GM21786 (cell line): ENCODE measurements at regions not wholly inside any gene's neighbourhood (a gene's known extent, or its start where the extent isn't known, plus 50 kb on each side); places are given as distances from the start of the nearest gene placed in this dataset.
A peak's percentile ranks its signal among the peaks of the same experiment; 100 is the strongest.

Experiments used
- ATAC-seq: cut with Tn5 transposase; IDR thresholded peaks from one replicate; pipeline ENCODE4 v1.9.1; 2021; ENCODE audit not compliant: unreplicated experiment

DNA sequence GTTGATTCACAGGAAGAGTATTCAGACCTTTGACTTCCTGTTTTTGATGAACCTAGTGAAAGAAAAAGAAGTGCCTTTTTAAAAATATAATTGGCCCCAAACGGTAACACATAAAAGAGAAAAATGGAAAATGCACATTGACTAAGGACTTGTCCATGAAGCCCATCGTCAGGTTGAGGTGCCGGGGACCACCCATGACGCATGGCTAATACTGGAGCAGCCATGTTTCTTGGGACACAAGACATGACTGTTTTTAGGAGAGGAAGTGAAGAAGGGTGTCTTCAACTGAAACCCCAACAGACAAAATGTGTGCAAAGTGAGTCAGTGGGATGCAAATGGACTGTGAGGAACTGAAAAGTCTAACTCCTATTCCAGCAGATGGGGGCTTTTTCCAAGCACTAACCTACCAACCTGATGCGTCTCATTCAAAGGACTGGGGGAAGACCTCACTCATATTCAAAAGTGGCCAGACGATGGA is 459.4 kb downstream of the FOXO1 start:
- peak; percentile 70 for ATAC-seq

DNA sequence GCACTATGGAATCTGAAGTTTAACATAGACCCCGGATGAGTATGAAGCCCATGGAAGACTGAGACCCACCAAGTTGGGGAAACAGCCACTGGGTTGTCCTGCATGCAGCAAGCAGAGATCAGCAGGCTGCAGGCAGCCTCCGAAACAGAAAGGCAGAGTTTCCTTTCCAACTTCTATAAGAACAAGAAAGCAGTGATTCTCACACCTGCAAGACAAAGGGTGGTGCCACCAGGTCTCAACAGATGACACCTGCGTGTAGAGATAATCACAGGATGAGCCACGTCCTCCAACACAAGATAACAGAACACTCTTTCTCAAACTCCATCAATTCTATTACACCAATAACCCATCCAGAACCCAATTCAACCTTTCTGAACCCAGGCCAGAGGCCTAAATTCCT is 457.9 kb downstream of the FOXO1 start:
- ATAC-seq = no peak

DNA sequence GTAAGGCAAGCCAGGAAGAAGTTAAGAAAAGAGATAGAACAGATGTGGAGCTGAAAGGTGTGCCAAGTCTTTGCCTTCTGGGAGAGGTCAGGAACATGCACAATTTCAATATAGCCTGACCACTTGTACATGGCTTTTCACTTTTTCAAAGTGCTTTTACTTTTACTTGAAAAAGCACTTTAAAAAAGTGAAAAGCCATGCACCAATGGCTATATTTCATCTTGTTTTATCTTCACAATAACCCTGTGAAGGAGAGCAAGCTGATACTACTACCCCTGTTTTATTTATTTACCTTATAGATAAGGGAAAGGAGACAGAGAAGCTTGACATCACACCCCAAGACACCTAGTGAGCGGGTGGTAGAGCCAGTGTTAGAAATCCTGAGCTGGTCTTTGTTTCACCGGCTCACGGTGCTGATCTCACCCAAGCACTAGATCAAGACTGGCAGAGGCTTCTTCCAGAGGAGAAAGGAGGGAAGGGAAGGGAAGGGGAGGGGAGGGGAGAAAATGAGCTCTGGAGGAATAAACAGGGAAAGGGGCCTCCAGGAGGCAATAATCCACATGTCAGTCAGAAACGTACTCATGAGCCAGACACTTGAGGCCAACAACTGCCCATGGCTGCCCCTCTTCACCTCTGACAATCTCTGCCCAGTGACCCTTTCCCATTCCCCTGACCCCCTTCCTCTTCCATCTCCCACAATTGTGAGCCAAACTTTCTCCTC is 455.4 kb downstream of the FOXO1 start:
- no peak for ATAC-seq

DNA sequence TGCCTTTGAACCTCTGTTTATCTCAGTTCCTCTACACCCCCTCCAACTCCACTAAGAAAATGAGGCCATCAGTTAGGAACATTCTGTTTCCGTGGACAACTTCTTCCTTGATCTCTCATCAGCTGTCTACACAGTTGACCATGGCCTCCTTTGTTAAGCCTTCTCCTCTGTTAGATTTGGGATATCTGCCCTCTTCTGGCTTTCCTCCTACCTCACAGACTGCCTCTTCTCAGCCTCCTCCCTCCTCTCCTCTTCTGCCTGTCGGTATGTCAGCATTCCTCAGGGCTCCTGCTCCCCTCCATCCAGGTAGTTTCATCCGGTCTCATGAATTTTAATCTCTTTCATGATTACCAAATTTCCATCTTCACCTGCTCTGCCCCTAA is 454.9 kb downstream of the FOXO1 start:
- ATAC-seq = no peak

DNA sequence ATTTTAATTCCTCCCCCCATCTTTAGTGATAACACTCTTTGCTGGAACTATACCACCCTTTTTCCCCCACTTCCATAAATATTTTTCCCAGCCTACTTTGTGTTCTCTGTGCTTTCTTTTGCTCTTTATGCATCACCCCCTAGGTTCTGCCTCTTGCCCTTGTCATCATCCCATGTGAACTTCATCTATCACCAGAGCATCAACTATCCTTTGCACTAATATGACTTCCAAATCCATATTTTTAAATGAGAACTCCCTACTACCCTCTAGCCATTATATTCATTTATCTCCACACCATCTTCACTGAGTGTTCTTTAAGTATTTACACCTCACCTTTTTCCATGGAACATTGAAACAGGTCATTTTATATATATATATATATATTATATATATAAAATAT is 452.7 kb downstream of the FOXO1 start:
- no peak for ATAC-seq

DNA sequence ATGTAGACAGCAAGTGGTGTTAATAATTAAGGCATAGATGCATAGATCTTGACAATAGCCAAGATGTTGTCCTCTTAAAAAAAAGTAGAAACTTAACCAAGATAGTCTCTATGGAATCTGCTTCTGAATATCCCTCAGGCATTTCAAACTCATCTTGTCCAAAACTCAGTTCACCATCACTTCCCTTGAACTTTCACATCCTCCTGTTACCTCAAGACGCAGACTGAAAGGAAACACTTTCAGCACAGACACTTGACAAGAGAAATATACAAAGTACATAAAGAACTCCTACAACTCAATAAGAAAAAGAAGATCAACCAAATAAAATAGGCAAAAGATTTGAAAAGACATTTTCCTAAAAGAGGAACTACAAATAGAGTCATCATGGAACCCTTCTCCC is 451.1 kb downstream of the FOXO1 start:
- no peak for ATAC-seq

DNA sequence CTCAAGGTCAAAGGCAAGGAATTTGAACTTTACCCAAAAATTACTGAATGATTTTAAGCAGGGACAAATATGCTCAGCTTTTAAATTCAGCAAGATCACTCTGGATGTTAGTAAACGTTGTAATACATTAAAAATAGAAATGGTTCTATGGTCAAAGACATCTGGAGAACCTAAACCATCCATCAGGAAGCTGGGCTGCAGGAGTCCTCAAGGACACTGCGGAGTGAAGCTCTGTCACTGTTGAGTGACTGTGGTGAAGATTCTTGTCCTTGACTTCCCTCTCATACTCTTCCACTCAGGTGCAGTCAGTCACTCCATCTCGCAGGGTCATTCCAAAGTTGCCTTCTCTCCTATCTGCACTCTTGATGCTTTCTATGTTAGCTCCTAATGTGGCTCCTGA is 450.7 kb downstream of the FOXO1 start:
- no peak for ATAC-seq

DNA sequence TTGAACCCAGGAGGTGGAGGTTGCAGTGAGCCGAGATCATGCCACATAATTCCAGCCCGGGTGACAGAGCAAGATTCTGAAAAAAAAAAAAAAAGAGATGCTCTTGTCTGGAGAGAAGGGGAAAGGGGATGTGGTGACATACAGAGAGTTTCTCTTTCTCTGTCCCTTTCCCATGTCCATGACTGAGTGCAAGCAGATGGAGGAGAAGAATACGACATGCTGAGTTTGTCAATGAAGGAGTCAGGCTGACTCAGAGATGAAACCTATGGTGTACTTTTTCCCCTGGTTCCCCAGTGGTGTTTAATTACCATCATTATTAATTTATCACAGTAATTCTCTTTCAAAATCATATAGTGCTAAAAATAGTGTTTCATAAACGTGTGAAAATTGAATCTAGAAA is 448.8 kb downstream of the FOXO1 start:
- no peak for ATAC-seq

DNA sequence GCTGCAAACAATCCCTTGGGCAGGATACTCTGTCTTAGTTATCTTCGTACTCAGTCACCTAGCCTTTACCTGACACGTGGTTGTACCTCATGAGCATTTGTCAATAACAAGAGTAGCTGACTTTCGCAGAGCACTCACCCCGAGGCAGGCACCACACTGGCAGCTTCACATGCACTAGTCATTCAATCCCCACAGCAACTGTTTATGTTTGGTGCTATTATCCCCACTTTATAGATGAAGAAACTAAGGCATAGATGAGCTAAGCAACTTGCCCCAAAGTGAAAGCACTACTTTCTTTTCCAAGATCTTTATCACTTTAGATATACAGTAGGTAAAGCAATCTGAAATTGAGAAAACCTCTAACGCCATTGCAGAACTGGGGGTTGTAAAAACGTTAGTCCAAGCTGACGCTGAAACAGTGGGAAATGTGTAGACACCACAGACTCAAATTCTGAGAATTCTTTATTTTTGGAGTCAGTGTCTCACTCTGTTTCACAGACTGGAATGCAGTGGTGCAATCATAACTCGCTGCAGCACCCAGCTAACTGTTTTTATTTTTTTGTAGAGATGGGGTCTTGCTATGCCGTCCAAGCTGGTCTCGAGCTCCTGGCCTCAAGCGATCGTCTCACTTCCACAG is 446.0 kb downstream of the FOXO1 start:
- ATAC-seq = no peak

DNA sequence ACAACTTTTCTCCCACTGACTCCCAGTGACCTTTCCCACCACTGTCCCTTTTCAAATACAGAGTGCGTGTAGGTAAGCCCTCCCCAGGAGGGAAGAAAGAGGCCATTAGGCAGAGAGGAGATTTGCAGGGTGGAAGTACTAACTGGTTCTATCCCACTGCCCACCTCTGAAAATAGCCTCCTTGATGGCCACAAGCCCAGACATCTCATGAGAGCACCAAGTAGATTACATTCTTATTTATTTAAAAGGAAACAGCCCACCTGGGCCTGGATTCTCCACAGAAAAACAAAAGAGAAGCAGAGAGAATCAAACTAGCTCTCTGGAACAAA is 445.3 kb downstream of the FOXO1 start:
- no peak for ATAC-seq

DNA sequence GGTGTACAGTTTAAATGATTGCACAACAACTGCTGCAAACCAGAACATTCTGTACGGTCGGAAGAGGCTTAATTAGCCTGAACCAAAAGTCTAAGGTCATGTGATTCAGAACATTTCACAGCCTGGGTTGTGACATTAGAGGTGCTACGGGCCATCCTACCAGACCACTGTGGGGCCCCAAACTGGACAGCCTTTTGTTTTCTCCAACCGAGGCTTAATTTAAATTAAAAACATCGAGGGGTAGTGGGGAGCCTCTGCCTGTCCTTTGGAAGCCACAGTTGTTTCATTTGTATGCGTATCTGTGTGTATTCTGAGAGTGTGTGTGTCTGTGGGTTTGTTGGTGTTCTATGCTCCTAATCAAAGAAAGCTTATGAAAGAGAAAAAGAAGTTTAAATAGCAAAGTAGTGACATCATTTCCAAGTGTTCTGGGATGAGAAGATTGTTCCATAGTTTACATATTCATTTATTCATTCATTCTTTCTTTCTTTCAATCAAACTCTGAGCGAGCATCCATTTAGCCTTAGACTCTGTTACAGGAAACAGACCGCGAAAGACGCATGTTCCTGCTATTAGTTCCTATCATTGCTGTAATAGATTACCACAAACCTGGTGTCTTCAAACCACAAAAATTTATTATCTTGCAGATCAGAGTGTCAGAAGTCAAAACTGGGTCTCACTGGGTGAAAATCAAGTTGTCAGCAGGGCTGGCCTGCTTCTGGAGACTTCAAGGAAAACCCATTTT is 444.8 kb downstream of the FOXO1 start:
- no peak for ATAC-seq

DNA sequence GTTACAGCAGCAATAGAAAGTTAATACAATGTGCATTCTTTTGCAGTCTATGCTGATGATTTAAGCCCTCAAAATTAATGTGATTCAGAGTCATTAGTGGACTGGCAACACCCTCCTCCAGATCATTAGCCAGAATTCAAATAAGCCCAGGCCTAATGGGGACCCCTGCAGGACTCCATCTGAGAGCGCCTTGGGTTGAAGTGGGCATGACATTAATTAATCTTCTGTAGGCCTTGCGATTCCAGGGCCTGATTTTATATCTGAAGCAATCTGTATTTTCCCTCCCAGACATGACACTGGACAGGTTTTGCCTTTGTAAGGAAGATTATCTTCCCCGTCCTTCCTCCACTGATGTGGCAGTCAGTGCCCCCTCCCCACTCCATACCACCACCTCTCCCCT is 442.9 kb downstream of the FOXO1 start:
- no peak for ATAC-seq

DNA sequence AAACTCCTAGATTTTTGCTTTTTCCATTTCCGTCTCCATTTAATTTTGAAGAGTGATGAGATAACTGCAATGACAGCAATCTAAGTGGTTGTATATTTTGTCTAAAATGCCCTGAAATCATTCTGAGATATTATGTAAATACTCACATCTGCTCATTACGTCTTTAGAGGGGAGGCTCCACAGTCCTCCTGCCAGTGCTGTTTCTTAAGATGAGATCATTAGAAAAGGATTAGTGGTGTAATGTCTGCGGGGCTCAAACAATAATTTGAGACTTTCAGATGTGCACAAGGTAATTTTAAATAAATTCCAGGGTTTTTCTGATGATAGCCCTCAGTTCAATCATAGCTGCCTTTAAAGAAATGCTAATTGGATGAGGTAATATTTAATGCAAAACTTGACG is 437.9 kb downstream of the FOXO1 start:
- no peak for ATAC-seq

DNA sequence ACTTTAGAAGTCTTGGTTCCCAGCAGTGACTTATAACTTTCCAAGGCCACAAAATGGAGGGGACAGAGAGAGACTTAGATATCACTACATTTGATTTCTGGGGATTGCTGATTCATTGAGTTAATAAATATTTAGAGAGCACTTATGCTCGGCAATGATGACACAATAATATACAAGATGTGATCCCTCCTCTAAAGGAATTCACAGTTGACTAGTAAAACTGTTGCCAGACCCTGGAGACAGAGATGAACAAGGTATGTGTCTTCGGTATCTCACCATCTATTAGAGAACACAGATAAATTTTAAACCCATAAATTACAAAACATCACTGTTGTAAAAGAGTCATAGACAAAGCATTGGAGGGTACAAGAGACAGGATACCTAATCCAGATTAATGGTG is 437.5 kb downstream of the FOXO1 start:
- no peak for ATAC-seq

DNA sequence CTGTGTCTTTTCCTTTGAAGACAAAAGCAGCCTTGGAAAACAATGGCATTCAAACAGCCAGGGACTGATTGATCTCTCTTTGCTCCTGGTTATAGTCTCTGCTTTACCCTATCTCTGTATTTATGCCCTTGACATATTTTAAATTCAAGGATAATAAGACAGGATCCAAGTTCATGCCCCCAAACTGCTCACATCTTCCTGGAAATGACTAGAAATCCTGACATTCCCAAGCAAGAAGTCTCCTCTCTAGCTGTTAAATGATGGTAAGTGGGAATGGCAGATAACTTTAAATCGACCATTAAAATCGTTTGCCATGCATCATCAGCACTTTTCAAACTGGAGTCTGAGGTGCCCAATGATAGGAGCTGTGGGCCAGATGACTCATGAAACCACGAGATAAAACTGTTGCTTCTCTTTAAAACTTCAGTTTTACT is 435.6 kb downstream of the FOXO1 start:
- ATAC-seq = no peak

DNA sequence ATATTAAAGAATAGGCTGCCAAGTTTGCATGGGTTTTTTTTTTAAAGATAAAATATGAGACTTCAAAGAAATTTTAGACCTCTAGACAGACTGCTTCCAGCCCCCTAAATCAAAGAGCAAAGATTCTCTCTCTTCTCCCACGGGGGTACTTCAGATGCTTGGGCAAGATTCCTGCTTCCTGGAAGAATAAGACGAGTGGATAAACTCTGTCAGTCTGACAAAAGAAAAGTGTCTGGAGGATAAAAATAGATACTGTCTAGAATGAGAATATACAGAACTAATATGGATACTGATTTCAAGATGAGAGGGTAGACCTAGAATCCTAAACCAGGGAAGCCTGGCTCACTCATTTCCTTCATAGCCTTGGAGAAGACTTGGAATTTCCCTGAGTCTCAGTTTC is 435.1 kb downstream of the FOXO1 start:
- no peak for ATAC-seq

DNA sequence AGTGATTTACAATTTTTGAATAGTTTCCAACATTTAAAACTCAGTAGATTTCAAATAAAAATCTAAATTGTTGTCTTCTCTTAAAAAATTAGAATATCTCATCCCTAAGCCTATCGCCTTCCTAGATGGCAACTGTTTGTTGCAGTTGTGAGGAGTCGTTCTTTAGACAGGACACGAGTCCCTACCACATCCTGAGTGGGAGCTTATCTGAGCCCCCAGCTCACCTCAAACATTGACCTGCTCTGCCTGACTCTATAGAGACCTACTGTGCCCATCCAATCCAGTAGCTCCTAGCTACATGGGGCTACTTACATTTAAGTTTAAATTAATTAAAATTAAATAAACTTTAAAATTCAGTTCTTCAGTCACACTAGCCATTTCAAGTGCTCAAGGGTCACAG is 434.7 kb downstream of the FOXO1 start:
- ATAC-seq = no peak

DNA sequence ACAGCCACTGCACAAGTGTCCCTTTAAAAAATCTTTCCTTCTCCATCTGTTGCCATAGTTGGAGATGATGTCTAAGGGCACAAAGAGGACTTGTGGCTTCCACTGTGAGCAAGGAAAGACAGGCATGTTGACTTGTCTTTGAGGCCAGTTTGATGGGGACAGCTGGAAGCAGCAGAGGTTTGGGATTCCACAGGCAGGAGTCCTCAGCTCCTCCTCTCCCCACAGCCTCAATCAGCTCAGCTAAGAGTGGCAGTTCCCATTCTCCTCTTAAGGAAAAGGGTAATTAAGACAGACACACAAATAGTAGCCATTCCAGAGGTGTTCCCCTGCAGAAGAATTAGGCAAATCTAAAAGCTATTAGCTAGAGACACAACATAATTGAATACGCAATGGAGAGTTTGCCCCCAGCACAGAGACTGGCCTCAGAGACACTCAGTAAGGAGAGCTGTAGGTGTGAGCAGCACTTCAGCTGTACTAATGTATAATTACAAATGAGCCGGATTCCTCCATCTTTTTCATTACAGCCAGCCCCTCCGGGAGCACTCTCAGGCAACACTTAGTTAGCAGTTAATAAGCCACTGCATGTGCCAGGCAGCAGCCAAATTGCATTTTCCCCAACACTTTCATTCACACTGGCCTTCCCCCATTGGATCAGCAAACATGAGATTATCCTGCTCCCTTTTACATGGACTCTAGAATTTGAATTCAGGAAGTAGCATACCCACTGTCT is 434.0 kb downstream of the FOXO1 start:
- ATAC-seq = no peak

DNA sequence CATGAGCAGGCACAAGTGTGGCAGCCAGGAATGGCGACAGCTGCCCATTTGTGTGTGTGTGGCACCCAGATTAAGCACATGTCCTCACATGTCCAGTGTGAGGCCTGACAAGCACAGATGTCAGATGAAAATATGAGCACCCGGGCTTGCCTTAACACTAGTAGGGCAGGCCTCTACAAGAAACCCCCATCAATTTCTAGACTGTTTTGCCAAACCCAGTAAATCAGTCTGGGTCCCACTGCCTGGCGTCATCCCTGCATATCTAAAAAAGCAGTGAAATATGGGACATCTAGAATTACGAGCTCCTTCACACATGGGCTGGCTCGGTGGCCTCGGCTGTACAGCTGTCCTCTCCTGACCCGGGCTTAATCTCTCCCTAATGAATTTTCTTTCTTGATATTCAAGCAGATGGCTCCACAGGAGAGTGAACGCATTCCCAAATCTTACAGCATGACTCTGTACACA is 432.7 kb downstream of the FOXO1 start:
- ATAC-seq = no peak

DNA sequence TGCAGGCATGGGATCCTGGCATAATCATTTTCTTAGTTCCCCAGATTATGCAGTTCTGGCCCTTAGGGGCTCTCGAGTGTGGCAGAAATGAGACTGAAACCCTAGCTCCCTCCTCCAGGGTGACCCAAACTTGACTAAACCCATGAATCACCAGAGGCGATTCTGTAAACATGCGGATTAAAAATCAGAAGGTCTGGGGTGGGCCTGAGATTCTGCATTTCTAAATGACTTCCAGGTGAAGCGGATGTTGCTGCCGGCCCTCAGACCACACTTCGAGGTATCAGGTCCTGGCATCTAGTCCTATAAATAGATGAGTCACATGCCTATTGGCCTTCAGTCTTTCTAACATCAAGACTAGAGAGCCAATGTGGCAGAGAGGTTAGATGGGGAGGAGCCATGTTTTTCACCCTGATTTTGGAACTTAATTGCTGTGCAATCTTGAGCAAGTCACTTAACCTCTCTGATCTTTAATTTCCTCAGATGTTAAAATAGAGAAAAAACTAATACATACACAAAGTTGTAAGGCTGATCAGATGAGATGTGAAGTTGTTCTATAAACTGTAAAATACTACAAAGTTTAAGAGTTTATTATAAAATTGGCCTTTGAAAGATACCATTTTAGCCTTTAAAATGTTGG is 431.2 kb downstream of the FOXO1 start:
- no peak for ATAC-seq

DNA sequence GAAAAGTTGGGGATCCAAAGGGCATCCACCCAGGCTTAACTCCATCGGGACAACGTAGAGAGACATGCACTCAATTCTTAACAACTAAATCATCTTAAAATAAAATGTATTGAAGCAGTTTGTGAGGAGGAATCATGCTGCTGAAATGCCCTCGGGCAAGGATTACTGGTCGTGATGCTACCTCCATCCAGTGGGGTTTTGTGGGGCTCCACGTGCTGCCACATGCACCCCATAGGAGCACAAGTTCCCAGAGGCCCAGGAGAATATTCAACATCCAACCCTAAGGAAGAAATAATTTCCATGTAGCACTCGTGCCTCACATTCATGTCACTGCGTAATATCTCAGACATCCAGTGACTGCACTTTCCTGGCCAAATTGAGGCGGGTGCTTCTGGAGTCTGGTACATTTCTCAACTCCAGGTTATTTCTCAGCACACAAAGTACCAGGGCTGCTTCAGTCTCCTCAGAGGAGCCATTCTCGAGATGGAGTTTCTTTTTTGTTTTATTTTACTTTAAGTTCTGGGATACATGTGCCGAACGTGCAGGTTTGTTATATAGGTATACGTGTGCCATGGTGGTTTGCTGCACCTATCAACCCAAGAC is 429.8 kb downstream of the FOXO1 start:
- ATAC-seq = no peak
